Progenitor cell of endocrine pancreas (in vitro differentiated cells): ENCODE measurements at regions not wholly inside any gene's neighbourhood (a gene's known extent, or its start where the extent isn't known, plus 50 kb on each side); places are given as distances from the start of the nearest gene placed in this dataset.
"Not testable (repeated sequence)": the region's sequence is repeated elsewhere in the genome, so short reads cannot be mapped to it uniquely, and the experiment has no call there.

ENCODE experiments used
- DNase-seq: peaks from one replicate; pipeline ENCODE4 v3.0.0; 2021; ENCODE audit warnings: low spot score; ENCODE audit not compliant: unreplicated experiment
- H3K27ac Mint-ChIP-seq: 2 replicates; pipeline ENCODE4 v1.8.0; 2021; ENCODE audit warnings: mild to moderate bottlenecking, moderate library complexity, mixed read lengths
- H3K27me3 Mint-ChIP-seq: 2 replicates; pipeline ENCODE4 v1.8.0; 2021; ENCODE audit warnings: mixed read lengths
- H3K36me3 Mint-ChIP-seq: 2 replicates; pipeline ENCODE4 v1.8.0; 2022; ENCODE audit warnings: mixed read lengths; ENCODE audit not compliant: insufficient read depth
- H3K4me1 Mint-ChIP-seq: 2 replicates; pipeline ENCODE4 v1.8.0; 2021; ENCODE audit warnings: low read depth, mixed read lengths
- H3K4me3 Mint-ChIP-seq: 2 replicates; pipeline ENCODE4 v1.8.0; 2021; ENCODE audit warnings: low read depth, mild to moderate bottlenecking, moderate library complexity, mixed read lengths
- H3K9me3 Mint-ChIP-seq: 2 replicates; pipeline ENCODE4 v1.8.0; 2021; ENCODE audit warnings: low read depth, mixed read lengths
- CTCF ChIP-seq: fragments of 200-600 bp; sonication (generic); IDR thresholded peaks from one replicate; pipeline ENCODE4 v1.5.0; 2021; ENCODE audit warnings: antibody characterized with exemption, mild to moderate bottlenecking; ENCODE audit not compliant: unreplicated experiment

DNA sequence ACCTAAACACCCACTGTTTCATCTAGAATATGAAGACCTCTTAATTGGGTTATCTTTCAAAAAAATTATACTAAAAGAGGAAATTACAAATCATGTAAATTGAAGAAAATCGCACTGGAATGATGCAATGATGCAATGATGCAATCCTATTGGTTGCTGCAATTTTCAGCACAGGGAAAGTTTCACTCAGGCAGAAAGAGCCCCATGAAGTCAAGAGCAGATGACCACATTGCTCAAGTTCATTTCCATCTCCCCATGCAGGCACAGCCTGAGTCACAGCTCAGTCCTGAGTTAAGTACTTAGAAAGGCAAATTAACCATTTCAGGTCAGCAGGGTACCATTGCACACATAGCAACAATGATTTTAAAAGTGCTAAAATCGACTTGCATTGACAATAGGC lies 180.3 kb upstream of the MYO3A start:
- H3K4me1 Mint-ChIP-seq, result peaks cover 11% of the 10 kb centered on the region
- DNase-seq, result no peak

GRCh38 chr10:25755874-25756273 lies 178.2 kb upstream of the MYO3A start:
- H3K27me3 Mint-ChIP-seq, H3K27ac Mint-ChIP-seq, H3K4me3 Mint-ChIP-seq, DNase-seq, H3K9me3 Mint-ChIP-seq, H3K36me3 Mint-ChIP-seq: not testable (repeated sequence)
- peaks cover 12% of the 10 kb centered on the region for H3K4me1 Mint-ChIP-seq

More for the DNA sequence above, 180.3 kb upstream of the MYO3A start:
- no peak for TF ChIP-seq CTCF
- Mint-ChIP-seq H3K36me3 (no peaks in the 10 kb centered on the region), H3K4me3 (no peak overlapping the region), H3K27me3 (no peaks in the 10 kb centered on the region), H3K9me3 (peaks cover 3% of the 10 kb centered on the region), H3K27ac (no peak overlapping the region)

DNA sequence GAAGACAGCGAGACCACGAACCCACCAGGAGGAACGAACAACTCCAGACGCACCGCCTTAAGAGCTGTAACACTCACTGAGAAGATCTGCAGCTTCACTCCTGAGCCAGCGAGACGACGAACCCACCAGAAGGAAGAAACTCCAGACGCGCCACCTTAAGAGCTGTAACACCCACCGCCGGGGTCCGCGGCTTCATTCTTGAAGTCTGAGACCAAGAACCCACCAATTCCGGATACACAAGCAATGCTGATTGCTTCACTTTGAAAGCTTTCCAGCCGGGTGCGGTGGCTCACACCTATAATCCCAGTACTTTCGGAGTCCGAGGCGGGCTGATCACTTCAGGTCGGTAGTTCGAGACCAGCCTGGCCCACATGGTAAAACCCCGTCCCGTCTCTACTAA lies 177.2 kb upstream of the MYO3A start:
- H3K4me1 Mint-ChIP-seq, result peaks cover 12% of the 10 kb centered on the region
- H3K27me3 Mint-ChIP-seq, result no peaks in the 10 kb centered on the region
- DNase-seq, result no peak
- peaks cover 9% of the 10 kb centered on the region for H3K9me3 Mint-ChIP-seq
- no peak overlapping the region for H3K27ac Mint-ChIP-seq
- no peak overlapping the region for H3K4me3 Mint-ChIP-seq
- no peaks in the 10 kb centered on the region for H3K36me3 Mint-ChIP-seq
- TF ChIP-seq CTCF, result no peak

DNA sequence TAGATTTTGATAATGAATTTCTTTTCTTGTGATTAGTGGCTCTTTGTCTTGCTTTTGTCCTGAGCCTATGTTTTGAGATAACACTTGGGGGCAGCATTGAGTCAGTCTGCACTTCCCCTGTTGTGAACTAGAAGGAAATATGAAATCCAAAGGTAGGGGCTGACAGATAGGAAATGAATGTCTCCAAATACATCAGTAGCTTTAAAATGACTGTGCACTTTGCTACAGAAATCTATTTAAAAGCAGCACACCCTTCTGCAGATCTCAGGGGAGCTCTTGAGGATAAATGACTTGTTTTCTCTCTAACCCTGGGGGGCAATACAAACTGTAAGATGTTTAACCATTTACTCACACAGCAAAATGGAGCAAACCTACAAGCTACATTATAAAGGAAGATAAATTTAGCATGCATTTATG lies 176.0 kb upstream of the MYO3A start:
- Mint-ChIP-seq H3K4me3 (no peak overlapping the region), H3K27ac (peak overlapping the region; percentile 96), H3K36me3 (no peaks in the 10 kb centered on the region), H3K4me1 (peaks cover 12% of the 10 kb centered on the region), H3K9me3 (peaks cover 9% of the 10 kb centered on the region), H3K27me3 (no peaks in the 10 kb centered on the region)
- peak; percentile 84 for TF ChIP-seq CTCF
- DNase-seq, result no peak

DNA sequence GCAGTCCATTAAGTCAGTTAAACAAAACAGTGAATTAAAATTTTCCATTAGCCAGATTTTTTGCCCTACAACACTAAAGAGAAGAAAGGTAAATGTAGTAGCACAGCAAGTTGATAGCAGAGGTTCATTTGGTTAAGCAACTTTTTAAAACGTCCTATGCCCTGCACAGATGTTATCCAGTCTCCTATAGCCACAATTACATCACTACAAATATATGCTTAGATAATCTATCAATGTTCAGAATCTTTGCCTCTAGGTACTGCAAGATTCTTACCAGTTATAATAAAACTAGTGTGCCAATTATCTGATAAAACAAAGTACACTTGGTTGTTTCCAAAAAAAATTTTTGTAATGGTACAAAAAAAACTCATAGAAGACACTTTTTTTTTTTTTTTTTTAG lies 175.5 kb upstream of the MYO3A start:
- no peaks in the 10 kb centered on the region for H3K27me3 Mint-ChIP-seq
- no peaks in the 10 kb centered on the region for H3K36me3 Mint-ChIP-seq
- no peak overlapping the region for H3K4me3 Mint-ChIP-seq
- peak overlapping the region; percentile 96 for H3K27ac Mint-ChIP-seq
- TF ChIP-seq CTCF, result no peak
- peaks cover 9% of the 10 kb centered on the region for H3K9me3 Mint-ChIP-seq
- peaks cover 12% of the 10 kb centered on the region for H3K4me1 Mint-ChIP-seq
- DNase-seq, result no peak

DNA sequence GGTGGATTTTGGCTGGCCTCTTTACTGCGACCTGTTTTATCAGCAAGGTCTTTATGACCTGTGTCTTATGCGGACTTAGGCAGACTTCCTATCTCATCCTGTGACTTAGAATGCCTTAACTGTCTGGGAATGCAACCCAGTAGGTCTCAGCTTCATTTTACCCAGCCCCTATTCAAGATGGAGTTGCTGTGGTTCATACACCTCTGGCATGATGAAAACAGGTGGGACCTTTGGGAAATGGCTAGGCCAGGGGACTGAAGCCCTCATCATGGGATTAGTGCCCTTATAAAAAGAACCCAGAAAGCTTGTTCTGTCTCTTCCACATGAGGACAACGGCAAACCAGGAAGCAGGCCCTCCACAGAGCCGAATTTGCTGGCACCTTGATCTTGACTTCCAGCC lies 172.1 kb upstream of the MYO3A start:
- DNase-seq, result no peak
- Mint-ChIP-seq H3K27me3 (peaks cover 5% of the 10 kb centered on the region), H3K4me1 (peaks cover 19% of the 10 kb centered on the region), H3K27ac (no peak overlapping the region), H3K9me3 (peaks cover 6% of the 10 kb centered on the region), H3K4me3 (no peak overlapping the region), H3K36me3 (no peaks in the 10 kb centered on the region)
- no peak for TF ChIP-seq CTCF
